Inflammatory macrophage (primary cell): ENCODE measurements at regions not wholly inside any gene's neighbourhood (a gene's known extent, or its start where the extent isn't known, plus 50 kb on each side); places are given as distances from the start of the nearest gene placed in this dataset.

ENCODE experiments used
- DNase-seq, 2 donors: peaks; one replicate each; pipeline ENCODE4 v3.0.0-alpha.2; 2020 to 2022

- no peak for DNase-seq
These were observed 142.8 kb upstream of the PTPRK start for GRCh38 chr6:128663238-128663637.

GRCh38 chr6:128659878-128660622 lies 139.7 kb upstream of the PTPRK start:
- no peak for DNase-seq

DNA sequence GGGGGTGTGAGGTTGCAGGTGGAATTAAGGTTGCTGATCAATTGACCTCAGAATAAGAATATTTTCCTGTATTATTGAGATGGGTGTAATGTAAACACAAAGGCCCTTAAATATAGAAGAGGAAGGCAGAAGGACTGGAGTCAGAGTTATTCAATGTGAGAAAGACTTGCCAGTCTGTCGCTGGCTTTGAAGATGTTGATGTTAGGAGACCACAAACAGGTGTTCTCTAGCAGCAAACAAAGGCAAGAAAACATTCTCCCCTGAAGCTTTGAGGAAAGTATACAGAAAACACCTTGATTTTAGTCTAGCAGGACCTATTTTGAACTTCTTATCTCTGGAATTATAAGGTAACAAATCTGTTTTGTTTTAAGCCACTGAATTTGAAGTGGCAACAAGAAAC lies 138.9 kb upstream of the PTPRK start:
- DNase-seq: no peak

DNA sequence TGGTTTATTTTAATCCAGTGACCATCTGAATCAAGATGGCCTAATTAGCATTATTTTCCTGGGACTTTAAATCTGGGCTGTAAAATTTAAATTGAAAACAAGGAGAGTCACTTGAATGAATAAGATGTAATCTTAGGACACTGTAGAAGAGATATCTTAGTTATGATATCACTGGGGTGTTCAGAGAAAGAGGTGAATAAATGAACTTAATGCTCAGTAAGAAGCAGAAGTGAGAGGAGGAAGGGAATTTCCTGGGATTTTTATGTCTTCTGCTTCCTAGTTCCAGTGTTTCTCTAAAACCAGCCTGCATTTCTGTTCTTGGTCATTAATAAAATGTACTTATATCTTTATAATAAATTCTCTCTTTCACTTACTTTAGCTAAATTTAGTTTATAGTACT lies 136.8 kb upstream of the PTPRK start:
- no peak for DNase-seq

GRCh38 chr6:128655978-128656498 lies 135.6 kb upstream of the PTPRK start:
- DNase-seq: no peak

GRCh38 chr6:128648022-128648598 lies 127.7 kb upstream of the PTPRK start:
- DNase-seq: no peak

DNA sequence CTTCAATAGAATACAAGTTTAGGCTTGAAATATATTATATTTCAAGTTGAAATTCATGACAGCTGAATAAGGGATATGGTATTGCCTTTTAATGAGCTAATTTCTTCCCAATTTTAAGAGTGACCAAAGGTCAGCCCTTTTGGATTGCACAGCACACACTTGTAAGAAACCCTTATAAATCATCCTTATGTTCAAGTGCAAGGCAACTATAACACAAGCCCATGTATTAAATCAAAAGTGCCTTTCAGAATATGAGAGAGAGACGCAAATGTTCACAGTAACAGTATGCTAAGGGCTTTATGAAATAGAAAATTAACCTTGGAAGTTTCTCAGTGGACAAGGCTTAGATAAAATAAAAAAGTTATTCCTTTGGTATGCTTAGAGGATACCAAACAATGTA lies 121.7 kb upstream of the PTPRK start:
- DNase-seq: no peak

GRCh38 chr6:128641703-128642102 lies 121.3 kb upstream of the PTPRK start:
- DNase-seq: no peak

DNA sequence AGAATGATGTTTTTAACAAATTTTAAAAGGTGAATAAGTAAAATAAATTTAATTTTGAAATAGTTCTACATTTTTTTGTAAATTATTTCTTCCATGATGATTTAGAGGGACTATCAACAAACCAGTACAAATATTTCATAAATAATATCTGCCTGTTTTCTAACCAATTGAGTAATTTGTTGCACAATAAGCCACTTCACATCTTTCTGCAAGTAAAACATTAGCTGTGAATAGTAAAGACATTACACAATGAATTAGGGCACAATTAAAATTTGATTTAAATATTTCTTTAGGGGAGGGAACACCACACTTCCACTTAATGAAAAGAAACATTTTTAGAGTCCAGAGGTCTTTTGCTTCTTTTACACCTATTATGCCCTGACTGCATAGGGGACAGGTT lies 118.4 kb upstream of the PTPRK start:
- no peak for DNase-seq

GRCh38 chr6:128635219-128635618 lies 114.8 kb upstream of the PTPRK start:
- DNase-seq: no peak

GRCh38 chr6:128632131-128632530 lies 111.7 kb upstream of the PTPRK start:
- DNase-seq: no peak

GRCh38 chr6:128631031-128631430 lies 110.6 kb upstream of the PTPRK start:
- no peak for DNase-seq

DNA sequence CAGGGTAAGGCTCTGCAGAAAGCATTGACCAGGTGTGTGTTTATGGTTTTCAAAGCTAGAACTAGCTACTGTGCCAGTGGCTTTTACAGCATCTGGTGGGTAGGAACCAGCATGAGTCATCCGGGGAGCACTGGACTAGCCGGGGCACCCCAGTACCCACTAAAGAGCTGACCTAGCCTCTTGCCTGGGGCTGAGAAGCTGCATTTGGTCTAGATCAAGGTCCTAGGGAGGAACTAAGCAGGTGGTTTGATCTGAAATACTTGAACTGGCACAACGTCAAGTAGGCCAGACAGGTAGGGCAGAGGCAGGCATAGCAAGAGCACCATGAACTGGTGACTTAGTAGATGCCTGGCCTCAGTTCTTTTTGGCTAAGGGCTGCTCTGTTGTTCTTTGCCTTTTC lies 109.8 kb upstream of the PTPRK start:
- no peak for DNase-seq

DNA sequence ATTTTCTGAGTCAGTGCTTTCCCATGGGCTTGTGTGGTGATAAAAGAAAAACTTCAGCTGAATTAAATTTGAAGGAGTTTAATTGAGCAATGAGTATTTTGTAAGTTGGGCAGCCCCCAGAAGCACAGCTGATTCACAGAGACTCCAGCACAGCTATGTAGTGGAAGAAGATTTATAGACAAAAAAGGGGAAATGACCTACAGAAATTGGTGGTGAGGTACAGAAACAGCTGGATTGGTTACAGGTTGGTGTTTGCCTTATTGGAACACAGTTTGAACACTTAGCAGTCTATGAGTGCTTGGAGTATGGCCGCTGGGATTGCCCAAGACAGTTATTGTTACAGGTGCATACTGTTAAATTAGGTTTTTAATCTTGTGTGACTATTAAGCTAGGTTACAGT lies 96.9 kb upstream of the PTPRK start:
- no peak for DNase-seq

DNA sequence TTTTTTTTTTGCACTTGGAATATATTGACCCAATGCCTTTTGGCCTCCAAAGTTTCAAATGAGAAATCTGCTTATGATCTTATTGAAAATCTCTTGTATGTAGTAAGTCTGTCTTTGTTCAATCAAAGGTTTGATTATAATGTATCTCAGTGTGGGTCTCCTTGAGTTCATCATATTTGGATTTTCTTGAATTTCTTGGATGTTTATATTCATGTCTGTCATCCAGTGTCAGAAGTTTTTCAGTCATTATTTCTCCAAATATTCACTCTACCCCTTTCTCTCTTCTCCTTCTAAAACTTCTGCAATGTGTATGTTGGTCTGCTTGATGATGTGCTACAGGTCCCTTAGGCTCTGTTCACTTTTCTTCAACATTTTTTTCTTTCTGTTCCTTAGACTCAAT lies 95.9 kb upstream of the PTPRK start:
- DNase-seq: no peak

- DNase-seq: no peak
These were observed 86.2 kb upstream of the PTPRK start for GRCh38 chr6:128606611-128607010.

GRCh38 chr6:128605961-128606360 lies 85.6 kb upstream of the PTPRK start:
- DNase-seq: no peak

GRCh38 chr6:128601060-128601459 lies 80.7 kb upstream of the PTPRK start:
- no peak for DNase-seq

GRCh38 chr6:128600397-128600951 lies 80.1 kb upstream of the PTPRK start:
- DNase-seq: no peak

- no peak for DNase-seq
These were observed 78.6 kb upstream of the PTPRK start for GRCh38 chr6:128599036-128599435.

DNA sequence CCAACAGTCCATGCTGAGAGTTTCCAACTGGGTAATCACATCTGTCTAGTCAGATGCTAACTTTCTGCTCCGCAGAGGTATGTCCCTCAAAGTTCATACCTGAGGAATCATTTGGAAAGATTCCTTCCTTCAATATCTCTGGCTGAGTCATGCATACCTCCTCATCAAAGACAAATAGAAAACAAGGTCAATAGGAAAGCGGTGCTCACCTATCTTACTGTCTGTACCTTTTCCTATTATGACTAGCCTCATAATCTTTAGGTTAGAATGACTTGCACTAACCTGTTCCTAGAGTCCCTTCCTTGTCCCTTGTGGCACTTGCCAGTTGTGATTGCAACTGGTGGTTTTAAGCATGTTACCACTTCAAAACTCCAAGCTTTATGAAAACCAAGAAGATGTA lies 78.2 kb upstream of the PTPRK start:
- DNase-seq: no peak

DNA sequence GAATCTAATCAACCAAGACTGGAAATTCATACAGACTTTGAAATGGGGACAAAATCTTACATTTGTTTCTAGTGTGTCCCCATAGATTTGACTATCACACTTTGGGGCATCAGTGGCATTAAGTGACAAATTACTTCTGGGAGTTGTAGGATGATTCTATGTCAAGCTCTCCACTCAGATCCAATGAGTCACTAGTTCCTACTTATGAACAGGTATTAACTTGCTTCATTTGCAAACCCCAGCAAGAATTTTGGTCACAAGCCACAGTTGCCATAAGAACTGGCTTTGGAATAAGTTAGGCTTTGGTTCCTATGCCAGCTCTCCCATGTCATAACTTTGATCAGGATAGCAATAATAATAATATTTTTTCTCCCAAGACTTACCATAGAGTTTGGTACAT lies 77.6 kb upstream of the PTPRK start:
- DNase-seq: no peak

- DNase-seq: no peak
These were observed 76.6 kb upstream of the PTPRK start for GRCh38 chr6:128597004-128597403.

DNA sequence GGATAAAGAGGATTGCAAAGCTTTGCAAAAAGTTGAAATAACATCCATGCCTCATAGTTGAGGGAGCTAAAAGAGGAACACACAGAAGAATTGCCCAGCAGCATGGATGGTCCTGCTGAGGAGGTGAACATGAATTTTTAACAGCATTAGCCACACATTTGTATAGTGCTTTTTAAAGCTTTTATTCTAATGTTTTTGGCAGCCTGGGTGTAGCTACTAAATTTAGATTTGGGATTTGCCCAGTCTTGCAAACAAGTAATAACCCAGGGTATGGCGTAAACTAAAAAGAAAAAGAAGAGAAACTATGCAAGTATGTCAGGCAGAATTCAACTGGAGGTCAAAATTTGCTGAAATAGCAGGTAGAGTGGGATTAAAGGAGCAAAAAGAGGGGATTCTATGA lies 75.1 kb upstream of the PTPRK start:
- DNase-seq: no peak
